ENCODE measurements at regions not wholly inside any gene's neighbourhood (a gene's known extent, or its start where the extent isn't known, plus 50 kb on each side); places are given as distances from the start of the nearest gene placed in this dataset.
A peak's percentile ranks its signal among the peaks of the same experiment; 100 is the strongest.
"Not testable (repeated sequence)": the region's sequence is repeated elsewhere in the genome, so short reads cannot be mapped to it uniquely, and the experiment has no call there.

DNA sequence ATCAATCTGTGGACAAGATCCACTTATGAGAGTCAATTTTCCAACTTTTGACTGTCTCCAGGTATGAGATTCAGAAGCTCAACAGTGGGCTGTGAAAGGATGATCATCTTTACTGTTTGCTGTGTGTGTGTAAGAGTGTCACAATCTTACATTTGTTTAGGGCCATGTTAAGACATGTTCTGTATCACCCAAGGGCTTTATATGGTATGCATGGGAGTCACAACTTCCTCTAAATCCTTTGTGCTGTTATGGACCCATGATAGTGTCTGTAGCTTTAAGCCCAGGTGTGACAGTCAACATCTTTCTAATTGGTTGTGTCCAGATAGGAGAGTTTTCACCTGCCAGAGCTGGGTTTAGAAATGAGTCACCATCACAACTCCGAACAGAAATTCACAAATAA lies 70.2 kb downstream of the ZNF726 start:
- not testable (repeated sequence) for DNase-seq

DNA sequence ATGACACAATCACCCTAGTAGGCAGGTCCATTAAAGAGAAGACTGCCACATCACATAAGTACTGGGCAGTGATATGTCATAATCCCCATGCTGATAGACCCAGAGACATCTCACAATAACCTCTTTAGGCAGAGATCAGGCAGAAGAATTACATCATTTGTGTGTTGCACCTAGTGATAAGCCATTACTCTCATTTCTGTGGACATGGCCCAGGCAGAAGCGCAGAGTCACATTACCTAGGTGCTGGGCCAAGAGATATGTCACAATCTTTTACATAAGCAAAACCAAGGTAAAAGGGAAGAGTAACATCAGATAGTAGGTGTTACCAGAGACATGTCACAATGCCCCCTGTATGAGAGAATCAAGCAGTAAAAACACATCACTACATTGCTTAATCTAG lies 71.9 kb downstream of the ZNF726 start:
- DNase-seq, result no peak

DNA sequence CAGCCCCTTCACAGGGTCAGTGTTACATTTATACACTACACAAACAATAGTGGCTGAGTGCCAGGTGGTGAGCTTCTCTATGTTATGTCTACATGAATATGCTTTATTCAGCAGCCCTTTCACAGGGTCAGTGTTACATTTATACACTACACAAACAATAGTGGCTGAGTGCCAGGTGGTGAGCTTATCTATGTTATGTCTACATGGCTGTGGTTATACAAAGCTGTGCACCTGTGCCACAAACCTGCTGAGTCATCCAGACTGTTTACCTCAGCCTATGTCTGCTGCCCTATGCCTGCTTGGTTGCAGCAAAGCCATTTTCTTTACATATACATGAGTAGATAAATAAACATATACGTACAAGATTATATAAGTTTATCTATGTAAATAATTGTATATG lies 76.5 kb downstream of the ZNF726 start:
- DNase-seq, result no peak

DNA sequence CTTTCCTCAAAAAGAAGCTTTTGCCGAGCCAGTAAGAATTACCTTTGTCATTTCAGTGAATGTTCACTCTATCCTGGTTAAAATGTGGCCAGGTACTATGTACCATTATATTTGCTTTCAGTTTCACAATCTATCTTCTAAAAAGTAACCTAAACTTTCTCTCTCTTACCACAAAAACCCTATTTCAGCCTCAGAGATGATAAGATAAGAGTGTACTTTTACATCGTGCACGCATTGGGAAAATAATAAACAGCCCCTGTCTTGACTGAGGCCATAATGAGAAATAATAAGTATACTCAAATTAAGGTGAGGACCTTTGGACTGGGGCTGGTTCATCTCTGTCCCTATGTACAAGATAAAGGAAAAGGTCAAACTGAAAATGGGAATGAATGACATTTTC lies 77.7 kb downstream of the ZNF726 start:
- no peak for DNase-seq

DNA sequence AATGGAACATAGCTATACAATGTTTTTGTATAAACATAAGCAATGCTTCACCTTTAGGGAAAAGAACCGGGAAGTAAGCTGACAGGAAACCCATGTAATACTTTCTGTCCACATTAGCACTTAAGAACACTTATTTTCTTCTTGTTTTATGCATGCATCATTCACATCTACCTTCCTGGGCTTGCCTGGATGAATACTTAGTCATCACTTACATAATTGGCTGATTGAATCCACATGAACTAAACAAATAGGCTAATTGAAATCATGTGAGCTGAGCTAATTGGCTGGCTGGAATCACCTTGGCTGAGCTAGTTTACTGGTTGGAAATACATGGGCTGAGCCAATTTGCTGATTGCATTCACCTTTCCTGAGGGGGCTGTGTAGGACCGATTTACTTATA lies 78.8 kb downstream of the ZNF726 start:
- DNase-seq, result no peak

DNA sequence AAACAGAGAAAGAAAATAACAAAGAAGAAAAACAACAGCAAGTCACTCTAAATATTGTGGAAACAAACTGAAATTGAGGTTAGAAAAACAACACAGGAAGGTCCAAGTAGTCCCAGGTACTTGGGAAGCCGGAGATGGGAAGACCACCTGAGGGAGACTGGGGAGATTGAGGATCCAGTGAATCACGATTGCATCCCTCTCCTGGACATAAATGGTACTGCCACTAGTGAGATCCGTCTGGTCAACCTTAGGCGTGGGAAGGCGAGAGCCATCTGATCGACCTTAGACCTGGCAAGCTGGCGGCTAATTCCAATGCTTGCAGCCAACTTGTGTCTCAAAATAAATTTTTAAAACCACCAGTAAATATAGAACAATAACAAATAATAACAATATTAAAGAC lies 81.9 kb downstream of the ZNF726 start:
- no peak for DNase-seq

DNA sequence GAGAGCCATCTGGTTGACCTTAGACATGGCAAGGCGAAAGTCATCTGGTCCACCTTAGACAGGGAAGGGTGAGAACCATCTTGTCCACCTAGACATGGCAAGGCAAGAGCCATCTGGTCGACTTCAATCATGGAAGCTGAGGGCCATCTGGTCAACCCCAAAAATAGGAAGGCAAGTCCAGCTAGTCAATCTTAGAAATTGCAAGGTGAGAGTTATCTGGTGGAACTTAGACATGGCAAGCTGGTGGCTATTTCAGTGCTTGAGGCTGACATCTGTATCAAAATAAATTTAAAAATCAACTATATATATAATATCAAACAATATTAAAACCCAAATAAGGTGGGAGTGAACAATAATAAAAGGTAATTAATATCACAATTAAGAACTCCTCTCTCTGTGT lies 83.9 kb downstream of the ZNF726 start:
- DNase-seq, result no peak

DNA sequence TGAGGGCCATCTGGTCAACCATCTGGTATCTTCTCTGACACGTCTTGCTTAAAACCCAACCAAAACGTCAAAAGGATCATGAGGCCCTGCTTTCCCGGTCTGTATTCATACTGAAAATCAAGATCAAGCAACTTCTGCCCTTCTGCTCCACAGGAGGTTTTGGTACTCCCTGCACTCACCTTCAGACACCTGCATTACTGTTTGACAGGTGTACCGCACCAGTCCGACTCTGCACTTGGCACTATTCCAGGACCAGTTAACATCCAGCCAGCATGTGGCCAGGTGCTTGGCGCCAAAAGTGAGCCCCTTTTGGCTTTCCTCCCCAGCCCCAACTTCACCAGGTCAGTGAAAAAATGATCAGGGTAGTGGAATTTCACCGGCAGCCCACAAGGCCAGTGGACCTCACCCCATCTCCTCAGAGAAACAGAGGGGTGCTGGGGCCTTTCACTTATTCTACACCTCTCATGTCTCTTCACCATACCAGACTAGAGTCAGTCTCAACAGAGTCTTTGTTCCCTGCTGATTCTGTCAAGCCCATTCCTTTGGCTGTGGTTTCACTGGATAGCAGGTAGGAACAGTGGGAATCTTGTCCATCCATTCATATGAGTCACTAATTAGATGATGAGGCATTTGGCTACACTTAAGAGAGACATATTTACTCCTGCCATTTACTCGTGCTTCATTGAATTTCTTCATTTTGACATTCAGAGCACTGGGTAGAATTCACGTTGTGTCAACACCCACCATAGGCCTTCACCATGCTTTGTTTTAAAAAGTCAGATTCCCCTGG lies 85.3 kb downstream of the ZNF726 start:
- DNase-seq, result no peak

DNA sequence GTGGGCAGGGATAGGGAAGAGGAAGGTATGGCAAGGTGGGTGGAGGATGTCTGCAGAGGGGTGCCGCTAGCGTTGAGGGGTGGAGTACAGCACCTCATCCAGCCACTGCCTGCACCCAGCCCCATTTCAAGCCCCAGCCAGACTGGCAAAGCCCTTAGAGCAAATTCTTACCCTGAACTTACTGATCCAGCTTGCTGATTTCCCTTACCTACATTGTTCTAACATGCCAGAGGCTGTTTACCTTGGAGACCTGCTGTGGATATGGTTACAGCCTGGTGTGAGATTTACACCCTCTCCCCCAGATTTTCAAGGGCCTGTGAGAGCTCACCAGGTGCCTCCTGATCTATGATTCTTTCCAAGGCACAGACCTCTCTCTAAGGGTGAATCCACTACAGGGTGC lies 86.0 kb downstream of the ZNF726 start:
- no peak for DNase-seq

DNA sequence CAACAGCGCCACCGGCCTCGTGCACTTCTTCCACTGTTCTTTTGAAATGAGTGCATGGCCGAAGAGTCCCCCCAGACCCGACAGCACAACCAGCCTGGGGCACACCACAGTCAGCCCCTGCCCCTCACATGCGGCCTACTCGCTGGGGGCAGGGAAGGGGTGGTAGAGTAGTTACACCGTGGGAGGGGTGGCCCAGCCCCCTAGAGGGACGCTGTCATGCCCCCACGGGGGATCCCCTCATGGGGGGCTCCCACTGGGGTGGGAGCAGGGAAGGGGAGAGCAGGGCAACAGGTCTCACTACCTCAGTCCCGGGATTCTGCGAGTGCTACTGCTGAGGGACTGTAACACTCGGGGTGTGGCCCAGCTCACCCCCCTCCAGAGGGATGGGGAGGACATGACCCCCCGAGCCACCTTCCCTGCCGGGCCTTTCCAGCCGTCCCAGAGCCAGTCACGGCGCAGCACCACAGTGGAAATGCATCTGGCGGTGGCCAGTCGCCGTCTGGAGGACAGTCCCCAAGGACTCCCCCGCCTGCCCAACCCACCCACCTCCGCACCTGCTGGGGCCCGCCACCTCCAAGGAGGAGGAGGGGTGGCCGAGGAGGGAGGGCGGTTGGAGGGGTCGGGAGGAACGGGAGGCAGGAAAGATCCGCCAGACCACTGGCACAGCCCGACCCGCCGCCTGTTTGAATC lies 84.6 kb upstream of the ZNF254 start:
- DNase-seq, result no peak

DNA sequence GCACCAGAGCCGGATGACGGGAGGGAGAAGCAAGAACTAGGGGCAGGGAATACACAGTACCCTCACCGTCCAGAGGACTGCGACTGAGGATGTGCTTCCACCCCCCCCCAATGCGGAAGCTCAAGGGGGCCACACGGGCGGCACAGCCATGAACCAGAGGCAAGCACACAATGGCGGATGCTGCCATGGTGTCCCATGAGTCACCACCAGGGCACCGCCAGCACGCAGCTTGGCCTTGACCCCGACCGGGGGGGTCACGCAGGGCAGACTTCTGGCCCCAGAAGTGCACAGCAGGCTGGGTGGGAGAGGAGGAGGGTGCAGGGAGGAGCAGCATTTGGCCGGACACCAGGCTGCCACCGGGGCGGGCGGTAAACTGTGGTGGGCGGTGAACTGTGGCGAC lies 83.5 kb upstream of the ZNF254 start:
- DNase-seq, result no peak

DNA sequence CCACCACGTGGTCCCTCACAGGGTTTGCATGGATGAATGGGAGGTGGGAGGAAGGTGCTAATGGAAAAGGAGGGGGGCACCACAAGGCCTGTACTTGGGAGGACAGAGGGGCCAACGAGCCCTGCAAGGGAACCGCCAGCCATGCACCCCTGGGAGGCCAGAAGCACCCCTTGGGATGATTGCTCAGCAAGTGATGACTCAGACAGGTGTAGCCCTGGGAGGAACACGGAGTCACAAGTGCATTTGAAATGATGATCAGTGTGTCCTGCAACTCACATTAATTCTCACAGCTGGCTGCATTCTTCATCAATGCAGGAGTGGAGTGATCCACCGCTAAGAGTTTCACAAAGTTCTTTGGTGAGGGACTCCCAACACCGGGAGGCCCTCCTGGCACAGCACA lies 82.8 kb upstream of the ZNF254 start:
- no peak for DNase-seq

DNA sequence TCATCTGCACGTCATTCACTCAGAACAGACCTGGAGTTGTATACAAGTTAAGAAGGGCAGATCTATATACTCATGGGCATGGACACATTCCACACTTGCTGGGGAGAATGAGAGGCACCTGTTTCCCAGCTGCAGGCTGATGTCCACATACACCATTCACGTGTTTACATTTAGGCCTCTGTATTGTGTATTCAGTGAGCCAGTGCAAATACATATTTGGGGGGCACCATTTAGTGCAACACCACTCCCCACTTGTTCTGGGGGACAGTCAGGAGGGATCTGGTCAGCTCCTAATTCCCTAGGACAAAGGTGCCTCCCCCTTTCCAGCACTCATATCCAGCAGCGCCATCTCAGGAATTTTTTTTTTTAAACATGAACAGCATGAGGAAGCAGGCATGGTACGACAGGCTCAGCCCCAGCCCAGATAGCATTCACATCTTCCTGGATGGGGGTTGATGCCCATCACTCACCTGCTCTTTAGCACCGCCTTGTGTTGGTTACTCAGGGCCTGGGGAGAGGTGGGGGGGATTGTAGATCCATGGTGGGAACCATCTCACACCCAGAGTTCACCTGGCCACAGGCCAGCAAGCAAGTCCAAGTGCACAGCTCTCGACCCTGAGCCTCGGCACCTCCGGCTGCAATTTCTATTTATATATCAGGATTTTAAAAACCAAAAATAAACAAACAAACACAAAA lies 56.9 kb upstream of the ZNF254 start:
- DNase-seq, result no peak

DNA sequence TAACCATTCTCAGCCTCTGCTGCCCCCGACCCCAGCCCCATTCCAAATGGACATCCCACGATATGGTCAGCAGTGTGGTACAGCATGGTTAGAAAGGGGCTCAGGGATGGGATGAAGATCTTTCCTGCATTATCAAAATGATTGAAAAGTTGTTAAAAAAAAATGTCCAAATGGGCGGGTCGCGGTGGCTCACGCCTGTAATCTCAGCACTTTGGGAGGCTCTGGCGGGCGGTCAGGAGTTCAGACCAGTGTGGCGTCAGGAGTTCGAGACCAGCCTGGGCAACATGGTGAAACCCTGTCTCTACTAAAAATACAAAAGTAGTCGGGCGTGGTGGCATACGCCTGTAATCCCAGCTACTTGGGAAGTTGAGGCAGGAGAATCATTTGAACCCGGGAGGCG lies 54.3 kb upstream of the ZNF254 start:
- no peak for DNase-seq

DNA sequence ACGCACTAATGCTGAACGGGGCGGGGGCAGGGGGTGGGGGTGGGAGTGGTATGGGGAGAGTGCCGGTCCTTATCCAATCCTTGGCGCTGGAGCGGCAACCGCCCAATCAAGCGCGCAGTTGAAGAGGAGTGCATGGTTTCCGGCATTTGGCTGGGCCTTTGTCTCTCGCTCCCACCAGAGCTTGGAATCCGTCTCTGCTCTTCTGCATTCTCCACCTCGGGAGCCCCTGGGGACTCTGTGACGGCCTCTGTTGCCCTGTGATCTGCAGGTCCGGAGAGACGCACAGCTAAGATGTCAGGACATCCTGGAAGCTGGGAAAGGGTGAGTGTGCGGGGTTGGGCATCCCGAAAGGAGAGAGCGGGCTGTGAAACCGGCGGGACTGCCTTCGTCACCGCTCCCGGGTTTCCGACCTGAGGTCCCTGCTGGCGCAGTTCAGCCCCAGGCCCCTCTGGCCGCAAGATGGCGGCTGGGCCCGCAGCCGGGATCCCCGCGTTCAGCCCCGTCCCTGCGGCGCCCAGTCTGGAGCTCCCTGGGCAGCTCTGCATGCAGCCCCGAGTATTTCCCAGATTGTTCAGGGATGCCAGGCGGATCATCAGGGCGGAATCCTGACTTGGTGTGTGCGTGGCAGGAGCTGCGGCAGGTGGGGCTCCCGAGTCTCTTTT lies 53.6 kb upstream of the ZNF254 start:
- peak; percentile 71 to 72 for DNase-seq

DNA sequence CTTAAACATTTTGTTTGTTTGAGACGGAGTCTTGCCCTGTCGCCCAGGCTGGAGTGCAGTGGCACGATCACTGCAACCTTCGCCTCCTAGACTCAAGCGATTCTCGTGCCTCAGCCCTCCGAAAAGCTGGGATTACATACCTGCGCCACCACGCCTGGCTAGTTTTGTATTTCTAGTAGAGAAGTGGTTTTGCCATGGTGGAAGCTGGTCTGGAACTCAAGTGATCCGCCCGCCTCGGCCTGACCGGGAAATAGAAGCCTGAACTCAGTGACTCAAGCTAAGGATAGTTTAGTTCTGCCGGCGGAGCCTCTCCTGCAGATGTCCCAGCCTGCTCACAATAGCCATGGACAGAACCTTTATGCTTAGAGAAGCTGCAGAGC lies 53.0 kb upstream of the ZNF254 start:
- peak; percentile 9 to 11 for DNase-seq

DNA sequence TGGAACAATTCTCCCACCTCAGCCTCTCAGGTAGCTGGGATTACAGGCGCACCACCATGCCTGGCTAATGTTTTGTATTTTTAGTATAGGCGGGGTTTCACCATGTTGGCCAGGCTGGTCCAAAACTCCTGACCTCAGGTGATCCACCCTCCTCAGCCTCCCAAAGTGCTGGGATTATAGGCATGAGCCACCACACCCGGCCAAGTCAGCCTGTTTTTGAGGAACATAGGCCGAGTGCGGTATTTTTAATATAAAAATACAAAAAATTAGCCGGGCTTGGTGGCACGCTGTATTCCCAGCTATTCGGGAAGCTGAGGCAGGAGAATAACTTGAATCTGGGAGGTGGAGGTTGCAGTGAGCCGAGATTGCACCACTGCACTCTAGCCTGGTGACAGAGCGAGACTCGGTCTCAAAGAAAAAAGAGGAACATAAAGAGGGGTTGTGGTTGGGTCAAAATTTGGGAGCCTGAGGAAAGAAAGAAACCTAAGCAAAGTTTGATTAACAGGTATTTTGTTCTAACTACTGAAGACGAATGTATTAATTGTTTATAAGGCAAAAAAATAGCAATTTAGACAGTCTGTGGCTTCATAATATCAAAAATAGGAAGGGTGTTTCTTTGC lies 51.6 kb upstream of the ZNF254 start:
- not testable (repeated sequence) for DNase-seq
